Activated CD4-positive, alpha-beta T cell treated with anti-CD3 and anti-CD28 coated beads for 24 hours (primary cell): ENCODE measurements at regions not wholly inside any gene's neighbourhood (a gene's known extent, or its start where the extent isn't known, plus 50 kb on each side); places are given as distances from the start of the nearest gene placed in this dataset.

ENCODE experiments used
- DNase-seq, 2 donors: peaks; one replicate each; pipeline ENCODE4 v3.0.0-alpha.2; 2020; ENCODE audit warnings: low read depth in 2 of 2

- DNase-seq, result no peak
These were observed 499.7 kb downstream of the BCL11A start for GRCh38 chr2:60053791-60054190.

DNA sequence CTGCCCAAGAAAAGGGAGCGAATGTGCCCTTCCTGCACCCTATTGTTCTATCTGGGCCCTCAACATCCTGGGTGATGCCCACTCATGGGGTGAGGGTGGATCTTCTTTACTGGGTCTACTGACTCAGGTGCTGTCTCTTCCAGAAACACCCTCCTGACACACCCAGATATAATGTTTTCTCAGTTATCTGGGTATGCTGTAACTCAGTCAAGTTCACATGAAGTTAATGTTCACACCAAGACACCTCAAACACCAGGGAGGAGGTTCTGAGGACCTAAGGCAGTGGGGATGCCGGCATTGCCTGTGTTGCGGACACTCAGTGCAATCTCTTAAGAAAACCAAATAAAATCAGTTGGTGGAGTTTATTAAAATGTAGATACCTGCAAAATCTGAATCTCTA lies 500.9 kb downstream of the BCL11A start:
- DNase-seq, result no peak

DNA sequence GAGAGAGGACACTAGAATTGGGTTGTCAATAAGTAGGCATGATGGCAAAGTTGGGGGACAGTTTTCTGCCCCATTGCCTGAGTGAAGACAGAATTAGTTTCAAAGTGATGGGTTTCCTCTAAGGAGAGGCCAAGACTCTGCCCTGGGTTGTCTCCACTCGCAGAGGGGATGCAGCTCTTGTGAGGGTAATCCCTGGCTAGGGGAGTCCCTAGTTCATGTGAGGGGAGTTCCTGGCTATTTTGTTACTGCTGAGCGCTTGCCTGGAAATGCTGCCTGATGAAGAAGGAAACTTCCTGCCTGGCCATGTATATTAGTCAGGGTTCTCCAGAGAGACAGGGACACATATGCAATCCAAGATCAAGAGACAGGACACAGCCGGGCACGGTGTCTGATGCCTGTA lies 501.5 kb downstream of the BCL11A start:
- no peak for DNase-seq

DNA sequence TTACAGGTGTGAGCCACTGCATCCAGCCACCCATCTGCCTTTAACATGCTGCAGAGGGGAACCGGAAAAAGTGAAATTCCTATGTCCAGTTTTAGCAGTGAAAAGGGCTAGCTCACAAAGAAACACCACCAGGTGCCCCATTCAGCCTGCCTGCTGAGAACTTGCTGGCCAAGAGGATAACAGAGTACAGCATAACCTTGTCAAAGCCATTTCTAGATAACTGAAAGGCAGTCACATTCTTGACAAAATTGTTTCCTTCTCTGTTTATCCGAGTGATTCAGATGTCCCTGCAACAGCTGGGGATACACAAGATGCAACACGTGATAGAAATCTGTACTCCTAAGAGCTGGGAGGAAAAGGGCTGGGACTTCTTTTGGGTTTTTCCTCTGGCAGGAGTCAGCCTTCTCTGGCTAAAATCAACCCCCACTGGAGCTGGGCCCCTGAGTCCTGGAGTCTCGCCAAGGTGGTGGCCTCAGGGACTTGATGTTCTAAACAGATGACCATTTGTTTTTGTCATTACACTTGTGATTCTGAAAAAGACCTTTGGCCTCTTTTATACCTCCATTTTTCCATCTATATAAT lies 505.4 kb downstream of the BCL11A start:
- no peak for DNase-seq

GRCh38 chr2:60047347-60047746 lies 506.1 kb downstream of the BCL11A start:
- DNase-seq, result no peak

DNA sequence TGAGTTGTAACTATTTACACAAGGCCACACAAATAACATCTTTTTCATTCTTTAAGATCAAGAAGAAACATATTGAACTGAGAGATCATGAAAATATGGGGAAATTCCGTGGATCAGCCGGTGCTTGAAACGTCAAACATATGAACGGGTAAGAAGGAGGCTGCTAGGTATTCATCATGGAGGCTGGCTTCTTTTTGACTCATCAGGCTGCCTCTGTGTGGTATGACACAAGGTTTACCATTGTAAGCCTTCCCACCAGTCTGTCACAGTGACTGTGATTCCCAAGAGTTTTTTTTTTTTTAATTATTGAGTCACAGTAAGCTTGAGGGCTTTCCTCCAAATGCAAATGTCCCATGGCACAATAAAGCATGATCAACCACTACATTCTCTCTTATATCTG lies 506.9 kb downstream of the BCL11A start:
- no peak for DNase-seq

GRCh38 chr2:60045456-60045855 lies 508.0 kb downstream of the BCL11A start:
- no peak for DNase-seq

DNA sequence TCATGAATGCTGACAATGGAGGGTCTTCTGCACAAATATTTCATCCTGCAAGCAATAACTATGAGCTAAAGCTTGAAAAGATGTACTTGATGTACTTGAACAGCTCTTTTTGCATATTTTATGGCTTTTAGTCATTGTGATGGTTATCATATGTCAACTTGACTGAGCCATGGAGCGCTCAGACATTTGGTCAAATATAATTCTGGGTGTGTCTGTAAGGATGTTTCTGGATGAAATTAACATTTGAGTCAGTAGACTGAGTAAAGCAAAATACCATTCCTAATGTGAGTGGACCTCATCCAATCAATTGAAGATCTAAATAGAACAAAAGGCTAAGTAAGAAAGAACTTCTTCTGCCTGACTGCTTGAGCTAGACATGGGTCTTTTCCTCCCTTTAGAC lies 509.0 kb downstream of the BCL11A start:
- no peak for DNase-seq

DNA sequence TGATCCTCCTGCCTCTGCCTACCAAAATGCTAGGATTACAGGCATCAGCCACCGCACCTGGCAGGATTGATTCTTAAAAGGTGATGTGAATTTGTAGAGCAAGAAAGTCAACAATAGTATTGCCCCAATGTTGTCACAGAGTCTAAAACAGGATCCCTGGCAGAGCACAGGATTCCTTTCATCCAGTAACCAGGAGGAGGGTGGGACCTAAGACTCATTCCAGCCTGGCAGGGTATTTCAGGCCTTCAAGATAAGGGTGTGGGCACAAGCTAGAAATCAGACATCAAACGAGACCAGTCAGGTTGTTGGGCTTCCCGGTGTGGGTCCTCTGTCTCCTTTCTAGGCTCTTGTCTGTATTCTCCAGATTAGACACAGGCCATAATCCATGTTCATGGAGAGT lies 511.4 kb downstream of the BCL11A start:
- no peak for DNase-seq

DNA sequence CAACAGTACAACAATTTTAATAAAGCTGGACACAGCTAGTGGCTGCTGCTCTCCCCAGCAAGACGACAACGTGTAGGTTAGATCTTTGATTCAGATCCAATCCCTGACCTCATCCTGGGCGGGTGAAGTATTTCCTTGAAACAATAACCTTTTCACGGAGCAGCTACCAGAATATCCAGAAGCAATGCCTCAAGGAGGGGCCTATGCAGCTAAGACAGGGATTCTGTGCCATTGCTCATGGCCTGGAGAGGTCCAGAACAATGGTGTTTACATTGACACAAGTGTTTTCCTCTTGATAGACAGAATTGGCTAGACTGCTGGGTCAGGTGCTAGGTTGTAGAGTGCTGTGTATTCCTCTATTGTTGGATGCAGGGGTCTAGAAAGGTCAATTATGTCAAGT lies 520.1 kb downstream of the BCL11A start:
- no peak for DNase-seq

GRCh38 chr2:60029566-60029883 lies 523.9 kb downstream of the BCL11A start:
- DNase-seq, result no peak

DNA sequence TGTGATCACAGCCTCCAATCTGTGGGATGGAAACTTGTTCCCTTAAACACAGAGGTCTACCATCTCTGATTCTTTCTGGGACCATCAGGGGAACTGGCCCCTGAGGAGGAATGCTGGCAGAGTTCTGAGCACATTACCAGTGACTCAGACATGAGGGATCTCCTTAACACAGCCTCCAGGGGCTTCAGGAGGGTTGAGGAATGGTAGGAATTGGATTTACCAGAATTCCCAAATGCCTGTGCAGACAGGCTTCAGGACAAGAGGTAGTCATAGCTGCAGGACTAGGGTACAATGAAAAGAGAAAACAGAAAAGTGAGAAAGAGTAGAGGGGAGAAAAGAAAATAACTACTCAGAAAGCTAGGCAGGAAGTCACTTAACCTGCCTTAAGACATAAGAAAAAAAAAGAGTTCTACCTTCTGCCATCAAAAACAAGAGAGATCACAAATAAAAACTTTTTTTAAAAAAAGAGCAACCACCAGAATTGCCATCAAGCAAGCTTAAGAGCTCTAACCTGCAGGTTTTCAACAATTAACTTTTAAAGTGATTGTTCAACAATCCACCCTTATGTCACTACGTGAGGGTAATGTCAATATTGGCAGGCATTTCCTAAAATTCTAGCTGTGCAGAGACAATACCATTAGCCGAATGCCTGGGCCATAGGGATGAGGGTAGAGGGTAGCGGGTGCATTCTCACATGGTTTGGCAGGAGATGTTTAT lies 524.4 kb downstream of the BCL11A start:
- DNase-seq, result no peak

GRCh38 chr2:60025496-60025895 lies 528.0 kb downstream of the BCL11A start:
- no peak for DNase-seq

- no peak for DNase-seq
These were observed 530.0 kb downstream of the BCL11A start for GRCh38 chr2:60023256-60023985.

GRCh38 chr2:60007671-60008070 lies 545.8 kb downstream of the BCL11A start:
- no peak for DNase-seq

- no peak for DNase-seq
These were observed 550.4 kb downstream of the BCL11A start for GRCh38 chr2:60003076-60003475.

GRCh38 chr2:60002183-60002867 lies 551.1 kb downstream of the BCL11A start:
- DNase-seq, result no peak

DNA sequence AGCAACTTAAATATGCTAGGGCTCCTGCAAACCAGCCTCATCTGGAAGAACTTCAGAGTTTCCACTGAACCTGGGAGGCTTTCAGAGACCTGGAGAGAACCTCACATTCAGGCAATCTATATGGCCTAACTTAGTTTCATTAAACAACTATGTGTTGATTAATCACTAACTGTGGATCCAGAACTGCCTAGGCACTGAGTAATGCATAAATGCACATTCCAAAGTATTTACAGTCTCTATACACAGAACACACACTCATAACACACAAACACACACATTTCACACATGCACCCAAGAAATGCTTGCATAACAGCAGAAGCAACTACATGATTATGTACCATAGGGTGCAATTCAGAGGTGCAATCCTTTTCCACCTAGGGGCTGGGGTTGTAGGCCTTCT lies 552.8 kb downstream of the BCL11A start:
- DNase-seq, result no peak

DNA sequence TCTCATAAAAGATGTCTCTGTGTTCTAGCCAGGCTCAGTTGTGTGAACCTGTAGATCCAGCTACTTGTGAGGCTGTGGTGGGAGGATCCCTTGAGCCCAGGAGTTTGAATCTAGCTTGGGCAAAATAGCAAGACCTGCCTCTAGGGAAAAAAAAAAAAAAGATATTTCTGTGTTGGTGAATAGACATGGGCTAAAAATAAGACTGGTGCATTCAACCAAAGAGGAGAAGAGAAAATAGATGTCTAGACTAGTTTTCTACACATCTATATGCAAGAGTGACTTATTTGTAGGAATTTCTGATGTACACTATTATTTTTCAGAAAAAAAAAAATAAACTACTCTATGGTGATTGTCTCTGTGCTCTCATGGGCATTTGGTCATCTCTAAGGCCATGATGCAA lies 555.1 kb downstream of the BCL11A start:
- no peak for DNase-seq

GRCh38 chr2:59997371-59997770 lies 556.1 kb downstream of the BCL11A start:
- no peak for DNase-seq

GRCh38 chr2:59996855-59997254 lies 556.6 kb downstream of the BCL11A start:
- no peak for DNase-seq

DNA sequence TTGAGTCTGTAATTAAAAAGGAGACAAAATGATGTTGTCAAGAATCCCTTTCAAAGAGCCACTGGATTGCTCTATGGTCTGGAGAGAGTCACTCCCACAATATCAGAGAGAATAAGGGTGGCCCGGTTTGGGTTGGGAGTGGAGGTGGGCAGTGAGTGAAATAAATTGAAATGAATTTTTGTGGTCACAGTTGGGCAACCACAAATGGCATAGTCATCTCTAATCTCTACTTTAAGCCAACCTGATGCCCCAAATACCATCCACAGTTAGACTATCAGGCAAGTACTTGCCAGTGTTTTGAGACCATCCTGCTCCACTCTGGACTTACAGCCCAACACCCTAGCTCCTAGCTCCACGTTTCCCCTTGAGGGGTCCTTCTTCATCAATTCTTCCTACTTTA lies 559.7 kb downstream of the BCL11A start:
- no peak for DNase-seq

DNA sequence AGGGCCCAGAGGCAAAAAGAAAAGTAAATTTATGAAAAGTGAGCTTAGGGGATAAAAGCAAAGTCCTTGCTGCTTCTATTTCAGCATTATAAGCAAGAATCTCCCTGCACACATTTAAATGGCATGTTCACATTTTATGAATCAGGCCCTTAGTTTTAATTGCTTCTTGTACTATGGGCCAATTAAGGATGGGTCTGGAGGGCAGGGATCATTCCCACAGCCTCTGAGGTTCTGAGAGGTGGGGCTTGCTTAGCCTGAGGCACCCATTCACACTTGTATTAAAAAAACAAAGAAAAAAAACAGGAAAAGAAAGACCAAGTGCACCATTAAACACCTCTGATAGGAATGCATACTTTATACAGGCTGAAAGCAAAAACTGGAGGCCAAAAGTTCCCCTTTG lies 565.1 kb downstream of the BCL11A start:
- DNase-seq, result no peak
